Liver (tissue), 8 donors: ENCODE measurements at regions not wholly inside any gene's neighbourhood (a gene's known extent, or its start where the extent isn't known, plus 50 kb on each side); places are given as distances from the start of the nearest gene placed in this dataset.

Experiments used
- DNase-seq: peaks from one replicate; pipeline ENCODE4 v3.0.0-alpha.2; 2017; ENCODE audit warnings: low spot score
- H3K27ac ChIP-seq, 2 donors: one replicate each; pipeline ENCODE4 v1.7.0; 2013; ENCODE audit warnings: inconsistent platforms in 2 of 2, low read length in 2 of 2, control low read depth in 1 of 2, low read depth in 1 of 2, mild to moderate bottlenecking in 1 of 2
- H3K27me3 ChIP-seq, 4 donors: one replicate each; pipeline versions ENCODE4 v1.6.1 to v1.7.0; 2013; ENCODE audit warnings: low read length in 3 of 4, inconsistent platforms in 1 of 4, mild to moderate bottlenecking in 1 of 4, moderate library complexity in 1 of 4; ENCODE audit not compliant: control insufficient read depth in 4 of 4, insufficient read depth in 4 of 4
- H3K36me3 ChIP-seq, 4 donors: one replicate each; pipeline versions ENCODE4 v1.6.1 to v1.7.0; 2013; ENCODE audit warnings: low read length in 3 of 4, mild to moderate bottlenecking in 3 of 4, low read depth in 1 of 4, moderate library complexity in 1 of 4; ENCODE audit not compliant: control insufficient read depth in 4 of 4, insufficient read depth in 3 of 4
- H3K4me1 ChIP-seq, 4 donors: one replicate each; pipeline versions ENCODE4 v1.6.1 to v1.7.0; 2013; ENCODE audit warnings: low read length in 3 of 4, mild to moderate bottlenecking in 3 of 4, moderate library complexity in 1 of 4; ENCODE audit not compliant: control insufficient read depth in 4 of 4, insufficient read depth in 4 of 4
- H3K4me3 ChIP-seq, 3 donors: one replicate each; pipeline versions ENCODE4 v1.6.1 to v1.7.0; 2013; ENCODE audit warnings: low read length in 3 of 3, control low read depth in 1 of 3, low read depth in 1 of 3, mild to moderate bottlenecking in 1 of 3
- H3K9ac ChIP-seq, 2 donors: one replicate each; pipeline ENCODE4 v1.7.0; 2013; ENCODE audit warnings: low read length in 2 of 2, mild to moderate bottlenecking in 2 of 2, moderate library complexity in 2 of 2, control low read depth in 1 of 2, low read depth in 1 of 2
- H3K9me3 ChIP-seq, 4 donors: one replicate each; pipeline versions ENCODE4 v1.6.1 to v1.7.0; 2013; ENCODE audit warnings: low read length in 3 of 4; ENCODE audit not compliant: control insufficient read depth in 4 of 4
- EGR1 ChIP-seq, 2 donors: IDR thresholded peaks; 2 replicates each; pipeline ENCODE4 v1.6.1; 2016 to 2018; ENCODE audit warnings: antibody characterized with exemption in 2 of 2, low read depth in 2 of 2
- FOXA1 ChIP-seq: IDR thresholded peaks from 2 replicates; pipeline ENCODE4 v1.6.1; 2016; ENCODE audit warnings: antibody characterized with exemption
- FOXA2 ChIP-seq: IDR thresholded peaks from 2 replicates; pipeline ENCODE4 v1.6.1; 2016; ENCODE audit warnings: antibody characterized with exemption
- GABPA ChIP-seq, 2 donors: IDR thresholded peaks in 1 of 2; conservative IDR thresholded peaks in 1 of 2; 2 replicates each; pipeline ENCODE4 v1.6.1; 2016; ENCODE audit warnings: antibody characterized with exemption in 2 of 2, mild to moderate bottlenecking in 1 of 2, moderate library complexity in 1 of 2
- HNF4A ChIP-seq, 2 donors: conservative IDR thresholded peaks; 2 replicates each; pipeline ENCODE4 v1.6.1; 2016; ENCODE audit warnings: antibody characterized with exemption in 2 of 2, mild to moderate bottlenecking in 2 of 2
- HNF4G ChIP-seq: IDR thresholded peaks from 2 replicates; pipeline ENCODE4 v1.6.1; 2016; ENCODE audit warnings: antibody characterized with exemption
- JUND ChIP-seq, 2 donors: IDR thresholded peaks; 2 replicates each; pipeline ENCODE4 v1.6.1; 2016; ENCODE audit warnings: antibody characterized with exemption in 2 of 2
- NR2F2 ChIP-seq: IDR thresholded peaks from 2 replicates; pipeline ENCODE4 v1.6.1; 2016; ENCODE audit warnings: antibody characterized with exemption
- RAD21 ChIP-seq, 2 donors: IDR thresholded peaks; 2 replicates each; pipeline ENCODE4 v1.6.1; 2016; ENCODE audit warnings: antibody characterized with exemption in 2 of 2, mild to moderate bottlenecking in 2 of 2
- RXRA ChIP-seq, 2 donors: IDR thresholded peaks; 2 replicates each; pipeline ENCODE4 v1.6.1; 2017 to 2018; ENCODE audit warnings: antibody characterized with exemption in 2 of 2, mild to moderate bottlenecking in 1 of 2
- SP1 ChIP-seq: IDR thresholded peaks from 2 replicates; pipeline ENCODE4 v1.6.1; 2018; ENCODE audit warnings: antibody characterized with exemption, mild to moderate bottlenecking
- TAF1 ChIP-seq: conservative IDR thresholded peaks from 2 replicates; pipeline ENCODE4 v1.6.1; 2016; ENCODE audit warnings: antibody characterized with exemption, mild to moderate bottlenecking
- YY1 ChIP-seq: IDR thresholded peaks from 2 replicates; pipeline ENCODE4 v1.6.1; 2016; ENCODE audit warnings: antibody characterized with exemption, mild to moderate bottlenecking
- WGBS: extraction: QIAGEN DNeasy Blood & Tissue Kit; methylation state at CpG from one replicate; pipeline ENCODE4 v1.1.7; 2013; 5-methylcytosine and 5-hydroxymethylcytosine counted together
- TF ChIP-seq, protein P1 (sequence below): IDR thresholded peaks from 2 replicates; pipeline ENCODE4 v1.6.1; 2016; ENCODE audit warnings: antibody characterized with exemption
- TF ChIP-seq, protein P2 (sequence below): fragments of 150-350 bp; IDR thresholded peaks from 2 replicates; pipeline ENCODE4 v1.5.1; 2017; ENCODE audit warnings: improper control_type of control experiment, low read depth, low read length; ENCODE audit not compliant: missing input control
- TF ChIP-seq, protein P3 (sequence below): IDR thresholded peaks from 2 replicates; pipeline ENCODE4 v1.6.1; 2016; ENCODE audit warnings: antibody characterized with exemption
- TF ChIP-seq, protein P4 (sequence below): IDR thresholded peaks from 2 replicates; pipeline ENCODE4 v1.6.1; 2016; ENCODE audit warnings: antibody characterized with exemption, mild to moderate bottlenecking
- TF ChIP-seq, protein P5 (sequence below): IDR thresholded peaks from 2 replicates; pipeline ENCODE4 v1.6.1; 2016; ENCODE audit warnings: antibody characterized with exemption
- donor health status: healthy.
- donor health status: healthy.
- donor health status: healthy.
- donor health status: healthy.
- donor health status: healthy.

DNA sequence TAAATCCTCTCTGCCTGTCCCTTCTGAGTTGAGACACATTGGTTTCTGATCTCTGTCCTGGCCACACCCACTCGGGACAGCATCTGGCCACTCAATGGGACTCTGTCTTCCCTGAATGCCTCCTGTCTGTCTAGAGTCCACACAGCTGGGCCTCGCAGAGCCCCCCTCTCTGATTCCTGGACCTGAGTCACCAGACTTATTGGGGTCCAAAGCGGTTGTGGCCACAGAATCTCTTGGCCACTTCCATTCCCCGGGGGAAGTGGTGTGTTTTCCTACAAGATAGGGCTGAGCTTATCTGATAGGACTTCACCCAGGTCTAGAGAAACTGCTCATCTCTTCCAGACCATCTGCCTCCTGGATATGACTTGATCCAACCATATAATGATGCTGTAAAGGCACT is 57.4 kb upstream of the WNT11 start:
- Histone ChIP-seq H3K27ac (no peak overlapping the region), H3K9me3 (no peaks in the 10 kb centered on the region), H3K4me3 (no peak overlapping the region), H3K9ac (no peak overlapping the region), H3K4me1 (peaks cover 0 to under 1% (median 0%) of the 10 kb centered on the region in 4 donors), H3K27me3 (no peaks in the 10 kb centered on the region), H3K36me3 (no peaks in the 10 kb centered on the region)
- TF ChIP-seq RXRA (IDR thresholded peaks at IDR 0.05) (no peak), GABPA (IDR thresholded peaks at IDR 0.05 in 1 of 2, conservative IDR thresholded peaks at IDR 0.05 in 1 of 2) (no peak), EGR1 (IDR thresholded peaks at IDR 0.05; ENCODE audit: low read depth in 2 of 2) (no peak), HNF4G (no peak), RAD21 (IDR thresholded peaks at IDR 0.05) (no peak), NR2F2 (no peak), SP1 (no peak), TAF1 (no peak), HNF4A (conservative IDR thresholded peaks at IDR 0.05) (no peak), FOXA1 (no peak), FOXA2 (no peak), YY1 (no peak), JUND (IDR thresholded peaks at IDR 0.05) (no peak)
- TF ChIP-seq, protein P1, sequence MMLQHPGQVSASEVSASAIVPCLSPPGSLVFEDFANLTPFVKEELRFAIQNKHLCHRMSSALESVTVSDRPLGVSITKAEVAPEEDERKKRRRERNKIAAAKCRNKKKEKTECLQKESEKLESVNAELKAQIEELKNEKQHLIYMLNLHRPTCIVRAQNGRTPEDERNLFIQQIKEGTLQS, result no peak
- TF ChIP-seq, protein P2, sequence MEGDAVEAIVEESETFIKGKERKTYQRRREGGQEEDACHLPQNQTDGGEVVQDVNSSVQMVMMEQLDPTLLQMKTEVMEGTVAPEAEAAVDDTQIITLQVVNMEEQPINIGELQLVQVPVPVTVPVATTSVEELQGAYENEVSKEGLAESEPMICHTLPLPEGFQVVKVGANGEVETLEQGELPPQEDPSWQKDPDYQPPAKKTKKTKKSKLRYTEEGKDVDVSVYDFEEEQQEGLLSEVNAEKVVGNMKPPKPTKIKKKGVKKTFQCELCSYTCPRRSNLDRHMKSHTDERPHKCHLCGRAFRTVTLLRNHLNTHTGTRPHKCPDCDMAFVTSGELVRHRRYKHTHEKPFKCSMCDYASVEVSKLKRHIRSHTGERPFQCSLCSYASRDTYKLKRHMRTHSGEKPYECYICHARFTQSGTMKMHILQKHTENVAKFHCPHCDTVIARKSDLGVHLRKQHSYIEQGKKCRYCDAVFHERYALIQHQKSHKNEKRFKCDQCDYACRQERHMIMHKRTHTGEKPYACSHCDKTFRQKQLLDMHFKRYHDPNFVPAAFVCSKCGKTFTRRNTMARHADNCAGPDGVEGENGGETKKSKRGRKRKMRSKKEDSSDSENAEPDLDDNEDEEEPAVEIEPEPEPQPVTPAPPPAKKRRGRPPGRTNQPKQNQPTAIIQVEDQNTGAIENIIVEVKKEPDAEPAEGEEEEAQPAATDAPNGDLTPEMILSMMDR, result no peak
- TF ChIP-seq, protein P3, sequence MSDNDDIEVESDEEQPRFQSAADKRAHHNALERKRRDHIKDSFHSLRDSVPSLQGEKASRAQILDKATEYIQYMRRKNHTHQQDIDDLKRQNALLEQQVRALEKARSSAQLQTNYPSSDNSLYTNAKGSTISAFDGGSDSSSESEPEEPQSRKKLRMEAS, result no peak
- TF ChIP-seq, protein P4, sequence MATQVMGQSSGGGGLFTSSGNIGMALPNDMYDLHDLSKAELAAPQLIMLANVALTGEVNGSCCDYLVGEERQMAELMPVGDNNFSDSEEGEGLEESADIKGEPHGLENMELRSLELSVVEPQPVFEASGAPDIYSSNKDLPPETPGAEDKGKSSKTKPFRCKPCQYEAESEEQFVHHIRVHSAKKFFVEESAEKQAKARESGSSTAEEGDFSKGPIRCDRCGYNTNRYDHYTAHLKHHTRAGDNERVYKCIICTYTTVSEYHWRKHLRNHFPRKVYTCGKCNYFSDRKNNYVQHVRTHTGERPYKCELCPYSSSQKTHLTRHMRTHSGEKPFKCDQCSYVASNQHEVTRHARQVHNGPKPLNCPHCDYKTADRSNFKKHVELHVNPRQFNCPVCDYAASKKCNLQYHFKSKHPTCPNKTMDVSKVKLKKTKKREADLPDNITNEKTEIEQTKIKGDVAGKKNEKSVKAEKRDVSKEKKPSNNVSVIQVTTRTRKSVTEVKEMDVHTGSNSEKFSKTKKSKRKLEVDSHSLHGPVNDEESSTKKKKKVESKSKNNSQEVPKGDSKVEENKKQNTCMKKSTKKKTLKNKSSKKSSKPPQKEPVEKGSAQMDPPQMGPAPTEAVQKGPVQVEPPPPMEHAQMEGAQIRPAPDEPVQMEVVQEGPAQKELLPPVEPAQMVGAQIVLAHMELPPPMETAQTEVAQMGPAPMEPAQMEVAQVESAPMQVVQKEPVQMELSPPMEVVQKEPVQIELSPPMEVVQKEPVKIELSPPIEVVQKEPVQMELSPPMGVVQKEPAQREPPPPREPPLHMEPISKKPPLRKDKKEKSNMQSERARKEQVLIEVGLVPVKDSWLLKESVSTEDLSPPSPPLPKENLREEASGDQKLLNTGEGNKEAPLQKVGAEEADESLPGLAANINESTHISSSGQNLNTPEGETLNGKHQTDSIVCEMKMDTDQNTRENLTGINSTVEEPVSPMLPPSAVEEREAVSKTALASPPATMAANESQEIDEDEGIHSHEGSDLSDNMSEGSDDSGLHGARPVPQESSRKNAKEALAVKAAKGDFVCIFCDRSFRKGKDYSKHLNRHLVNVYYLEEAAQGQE, result no peak
- TF ChIP-seq, protein P5, sequence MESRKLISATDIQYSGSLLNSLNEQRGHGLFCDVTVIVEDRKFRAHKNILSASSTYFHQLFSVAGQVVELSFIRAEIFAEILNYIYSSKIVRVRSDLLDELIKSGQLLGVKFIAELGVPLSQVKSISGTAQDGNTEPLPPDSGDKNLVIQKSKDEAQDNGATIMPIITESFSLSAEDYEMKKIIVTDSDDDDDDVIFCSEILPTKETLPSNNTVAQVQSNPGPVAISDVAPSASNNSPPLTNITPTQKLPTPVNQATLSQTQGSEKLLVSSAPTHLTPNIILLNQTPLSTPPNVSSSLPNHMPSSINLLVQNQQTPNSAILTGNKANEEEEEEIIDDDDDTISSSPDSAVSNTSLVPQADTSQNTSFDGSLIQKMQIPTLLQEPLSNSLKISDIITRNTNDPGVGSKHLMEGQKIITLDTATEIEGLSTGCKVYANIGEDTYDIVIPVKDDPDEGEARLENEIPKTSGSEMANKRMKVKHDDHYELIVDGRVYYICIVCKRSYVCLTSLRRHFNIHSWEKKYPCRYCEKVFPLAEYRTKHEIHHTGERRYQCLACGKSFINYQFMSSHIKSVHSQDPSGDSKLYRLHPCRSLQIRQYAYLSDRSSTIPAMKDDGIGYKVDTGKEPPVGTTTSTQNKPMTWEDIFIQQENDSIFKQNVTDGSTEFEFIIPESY, result no peak
- WGBS, result 74% methylated on average over 4 of the region's 4 CpGs
- DNase-seq, result no peak
